GM18508 (cell line): ENCODE measurements at regions not wholly inside any gene's neighbourhood (a gene's known extent, or its start where the extent isn't known, plus 50 kb on each side); places are given as distances from the start of the nearest gene placed in this dataset.

Experiments used
- ATAC-seq: cut with Tn5 transposase; IDR thresholded peaks from one replicate; pipeline ENCODE4 v1.9.1; 2021; ENCODE audit warnings: moderate number of reproducible peaks; ENCODE audit not compliant: insufficient read depth, unreplicated experiment

- no peak for ATAC-seq
Observed at GRCh38 chr13:105167385-105167784, 1368.1 kb downstream of the EFNB2 start.

- ATAC-seq, result no peak
Observed at GRCh38 chr13:105165449-105166125, 1369.9 kb downstream of the EFNB2 start.

GRCh38 chr13:105159841-105160240, 1375.6 kb downstream of the EFNB2 start:
- no peak for ATAC-seq

GRCh38 chr13:105153611-105154010, 1381.9 kb downstream of the EFNB2 start:
- no peak for ATAC-seq

GRCh38 chr13:105151639-105152038, 1383.8 kb downstream of the EFNB2 start:
- no peak for ATAC-seq

- no peak for ATAC-seq
Observed at GRCh38 chr13:105147461-105147860, 1388.0 kb downstream of the EFNB2 start.

DNA sequence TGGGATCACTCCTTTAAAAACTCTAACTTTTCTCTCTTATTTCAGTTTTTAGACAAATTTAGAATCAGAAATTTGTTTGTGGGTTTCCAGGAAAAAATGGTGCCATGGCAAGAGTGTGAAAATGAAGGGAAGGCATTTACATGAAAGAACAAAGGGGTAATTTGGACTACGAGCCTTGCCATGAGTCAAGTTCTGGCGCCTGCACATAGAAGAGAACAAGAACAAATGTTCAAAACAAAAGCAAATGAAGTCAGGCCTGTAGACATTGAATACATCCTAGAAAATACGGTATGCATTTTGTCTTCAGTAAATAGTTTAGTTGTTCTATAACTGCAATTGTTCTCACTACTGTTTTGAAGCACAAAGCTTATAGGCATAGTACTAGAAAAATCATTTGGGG, 1390.5 kb downstream of the EFNB2 start:
- ATAC-seq, result no peak

GRCh38 chr13:105144020-105144419, 1391.4 kb downstream of the EFNB2 start:
- no peak for ATAC-seq

GRCh38 chr13:105142556-105142955, 1392.9 kb downstream of the EFNB2 start:
- ATAC-seq, result no peak

- peak; percentile 97 for ATAC-seq
Observed at GRCh38 chr13:105139380-105140285, 1395.8 kb downstream of the EFNB2 start.

GRCh38 chr13:105139048-105139379, 1396.4 kb downstream of the EFNB2 start:
- peak; percentile 7 for ATAC-seq

GRCh38 chr13:105135852-105136615, 1399.4 kb downstream of the EFNB2 start:
- no peak for ATAC-seq

GRCh38 chr13:105127732-105128131, 1407.7 kb downstream of the EFNB2 start:
- ATAC-seq, result no peak

- ATAC-seq, result no peak
Observed at GRCh38 chr13:105121221-105121620, 1414.2 kb downstream of the EFNB2 start.

DNA sequence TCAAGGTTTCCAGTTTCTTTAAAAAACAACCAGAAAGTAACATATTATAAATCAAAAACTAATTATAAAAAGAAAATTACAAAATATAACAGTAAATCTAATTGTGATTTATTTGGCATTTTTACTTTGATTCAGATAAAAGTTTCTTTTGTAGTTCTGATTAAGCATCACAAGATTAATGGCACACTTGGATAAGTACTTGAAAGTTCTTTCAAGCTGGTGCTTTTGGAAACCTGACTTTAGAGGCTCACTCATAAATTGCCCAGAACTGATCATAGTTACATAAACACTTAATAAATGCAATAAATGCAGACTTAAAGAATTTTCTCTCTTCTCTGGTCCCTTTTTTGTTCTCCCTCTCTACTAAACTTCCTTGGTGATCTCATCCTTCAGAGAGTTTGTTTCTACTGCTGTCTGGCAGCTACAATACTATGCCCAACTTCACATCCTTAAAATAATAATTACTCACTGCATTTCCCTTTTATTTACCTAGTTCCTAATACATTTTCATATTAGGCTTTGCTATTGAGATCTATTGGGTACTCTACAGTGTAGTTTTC, 1417.0 kb downstream of the EFNB2 start:
- ATAC-seq, result no peak

GRCh38 chr13:105116966-105117365, 1418.5 kb downstream of the EFNB2 start:
- no peak for ATAC-seq

DNA sequence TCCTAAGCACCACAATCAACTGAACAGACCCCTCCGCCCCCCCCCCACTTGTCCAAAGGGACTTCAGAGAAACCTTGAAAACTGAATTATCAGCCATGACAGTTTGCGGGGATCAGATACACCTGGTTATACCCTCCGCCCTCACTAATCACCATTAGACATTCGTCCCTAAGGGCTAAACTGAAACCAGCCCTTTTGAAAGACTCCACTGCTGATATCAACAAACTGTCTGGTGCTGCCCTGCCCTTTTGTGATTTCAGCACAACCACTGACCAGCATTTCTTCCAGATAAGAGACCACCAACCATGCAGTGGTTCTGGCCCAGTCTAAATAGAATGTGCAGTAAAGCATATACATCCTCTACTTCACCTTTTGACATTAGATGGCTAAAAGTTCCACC, 1422.9 kb downstream of the EFNB2 start:
- ATAC-seq, result no peak

- no peak for ATAC-seq
Observed at GRCh38 chr13:105107781-105108180, 1427.7 kb downstream of the EFNB2 start.

- ATAC-seq, result no peak
Observed at GRCh38 chr13:105105471-105105870, 1430.0 kb downstream of the EFNB2 start.

DNA sequence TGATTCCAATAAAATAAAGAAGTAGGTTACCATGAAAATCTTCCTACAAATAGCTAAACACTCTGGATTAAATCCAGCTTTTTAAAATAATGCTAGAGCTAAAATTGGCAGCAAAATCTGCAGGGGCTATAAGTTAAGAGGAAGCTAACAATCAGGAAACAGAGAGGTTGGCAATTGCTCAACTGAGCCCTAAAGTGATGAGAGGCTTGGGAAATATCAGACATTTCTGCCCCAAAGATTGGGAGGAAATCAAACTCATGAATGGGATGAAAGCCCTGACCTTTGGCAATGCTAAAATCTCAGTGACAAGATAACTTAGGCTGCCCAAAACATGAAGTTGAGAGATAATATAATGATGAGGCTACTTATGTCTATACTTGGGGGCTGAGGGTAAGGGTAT, 1437.9 kb downstream of the EFNB2 start:
- ATAC-seq, result no peak
